ENCODE measurements at regions not wholly inside any gene's neighbourhood (a gene's known extent, or its start where the extent isn't known, plus 50 kb on each side); places are given as distances from the start of the nearest gene placed in this dataset.

DNA sequence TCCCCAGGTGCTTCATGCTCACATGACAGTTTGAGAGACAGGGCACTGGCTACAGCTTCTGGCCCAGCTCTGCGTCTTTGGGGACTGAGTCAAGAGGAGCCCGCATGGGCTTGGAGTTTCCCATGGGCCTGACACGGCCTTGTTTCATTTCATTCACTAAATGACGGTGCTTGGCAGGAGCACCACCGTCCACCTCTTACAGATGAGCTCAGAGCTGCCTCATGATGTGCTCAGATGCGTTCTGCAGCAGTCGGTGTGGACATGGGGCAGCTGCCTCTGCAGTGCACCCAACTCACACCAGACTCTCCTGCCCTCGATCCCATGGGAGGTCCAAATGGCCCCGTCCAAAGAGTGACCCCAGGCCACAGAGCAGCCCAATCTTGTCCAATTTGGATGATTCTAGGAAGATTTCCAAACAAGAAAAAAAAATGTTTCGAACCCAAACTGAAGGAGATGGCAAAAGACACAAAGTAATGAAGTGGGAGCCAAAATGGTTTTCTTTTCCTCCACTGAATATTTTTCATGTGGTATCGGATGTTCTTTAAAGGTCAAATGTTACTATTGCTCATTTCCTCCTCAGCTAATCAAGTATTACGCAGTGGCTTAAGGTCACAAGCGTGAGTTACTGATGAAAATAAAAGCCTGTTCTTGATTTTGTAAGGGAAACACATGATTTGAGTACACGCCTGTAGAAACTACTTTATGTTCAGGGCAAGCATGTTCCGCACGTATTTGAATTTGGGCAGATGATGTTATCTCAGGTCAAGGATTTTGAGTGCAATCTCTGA, 524.2 kb downstream of the CDH26 start:
- TF ChIP-seq ARNTL (CRISPR knock-in tag; IDR thresholded peaks at IDR 0.05; ENCODE audit: borderline replicate concordance, low read depth) (no peak), BACH2 (CRISPR knock-in tag; IDR thresholded peaks at IDR 0.05; ENCODE audit: borderline replicate concordance) (no peak), CSDC2 (CRISPR knock-in tag; IDR thresholded peaks at IDR 0.05) (no peak), ZNF565 (CRISPR knock-in tag; conservative IDR thresholded peaks at IDR 0.05; ENCODE audit: low read depth) (no peak)
- TF ChIP-seq, protein P1, sequence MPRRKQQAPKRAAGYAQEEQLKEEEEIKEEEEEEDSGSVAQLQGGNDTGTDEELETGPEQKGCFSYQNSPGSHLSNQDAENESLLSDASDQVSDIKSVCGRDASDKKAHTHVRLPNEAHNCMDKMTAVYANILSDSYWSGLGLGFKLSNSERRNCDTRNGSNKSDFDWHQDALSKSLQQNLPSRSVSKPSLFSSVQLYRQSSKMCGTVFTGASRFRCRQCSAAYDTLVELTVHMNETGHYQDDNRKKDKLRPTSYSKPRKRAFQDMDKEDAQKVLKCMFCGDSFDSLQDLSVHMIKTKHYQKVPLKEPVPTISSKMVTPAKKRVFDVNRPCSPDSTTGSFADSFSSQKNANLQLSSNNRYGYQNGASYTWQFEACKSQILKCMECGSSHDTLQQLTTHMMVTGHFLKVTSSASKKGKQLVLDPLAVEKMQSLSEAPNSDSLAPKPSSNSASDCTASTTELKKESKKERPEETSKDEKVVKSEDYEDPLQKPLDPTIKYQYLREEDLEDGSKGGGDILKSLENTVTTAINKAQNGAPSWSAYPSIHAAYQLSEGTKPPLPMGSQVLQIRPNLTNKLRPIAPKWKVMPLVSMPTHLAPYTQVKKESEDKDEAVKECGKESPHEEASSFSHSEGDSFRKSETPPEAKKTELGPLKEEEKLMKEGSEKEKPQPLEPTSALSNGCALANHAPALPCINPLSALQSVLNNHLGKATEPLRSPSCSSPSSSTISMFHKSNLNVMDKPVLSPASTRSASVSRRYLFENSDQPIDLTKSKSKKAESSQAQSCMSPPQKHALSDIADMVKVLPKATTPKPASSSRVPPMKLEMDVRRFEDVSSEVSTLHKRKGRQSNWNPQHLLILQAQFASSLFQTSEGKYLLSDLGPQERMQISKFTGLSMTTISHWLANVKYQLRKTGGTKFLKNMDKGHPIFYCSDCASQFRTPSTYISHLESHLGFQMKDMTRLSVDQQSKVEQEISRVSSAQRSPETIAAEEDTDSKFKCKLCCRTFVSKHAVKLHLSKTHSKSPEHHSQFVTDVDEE (CRISPR knock-in tag; IDR thresholded peaks at IDR 0.05): no peak
